DOHH2 (cell line): ENCODE measurements at regions not wholly inside any gene's neighbourhood (a gene's known extent, or its start where the extent isn't known, plus 50 kb on each side); places are given as distances from the start of the nearest gene placed in this dataset.

Source experiments
- EZH2phosphoT487 ChIP-seq: fragments of 200-600 bp; sonication (generic); IDR thresholded peaks from 2 replicates; pipeline ENCODE4 v1.6.1; 2017; ENCODE audit warnings: borderline replicate concordance, mild to moderate bottlenecking, antibody characterized with exemption, low read length, moderate library complexity, mixed read lengths
- TF ChIP-seq, protein P1 (sequence below): fragments of 200-600 bp; sonication (generic); IDR thresholded peaks from one replicate; pipeline ENCODE4 v1.5.1; 2014; ENCODE audit warnings: antibody characterized with exemption, mild to moderate bottlenecking, low read depth, low read length; ENCODE audit not compliant: poor library complexity, severe bottlenecking

DNA sequence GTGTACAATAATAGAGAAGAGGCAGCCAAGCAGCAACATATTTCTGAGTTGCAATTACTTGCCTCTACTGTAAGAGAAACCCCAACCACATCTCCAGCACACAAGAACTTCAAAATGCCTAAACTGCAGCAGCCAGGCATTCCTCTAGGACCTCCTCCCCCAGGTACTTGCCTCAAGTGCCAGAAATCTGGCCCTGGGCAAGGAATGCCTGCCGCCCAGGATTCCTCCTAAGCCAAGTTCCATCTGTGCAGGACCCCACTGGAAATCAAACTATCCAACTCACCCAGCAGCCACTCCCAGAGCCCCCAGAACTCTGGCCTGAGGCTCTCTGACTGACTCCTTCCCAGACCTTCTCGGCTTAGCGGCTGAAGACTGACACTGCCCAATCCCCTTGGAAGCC is 336.8 kb upstream of the RGMB start:
- TF ChIP-seq EZH2phosphoT487: no peak
- TF ChIP-seq, protein P1, sequence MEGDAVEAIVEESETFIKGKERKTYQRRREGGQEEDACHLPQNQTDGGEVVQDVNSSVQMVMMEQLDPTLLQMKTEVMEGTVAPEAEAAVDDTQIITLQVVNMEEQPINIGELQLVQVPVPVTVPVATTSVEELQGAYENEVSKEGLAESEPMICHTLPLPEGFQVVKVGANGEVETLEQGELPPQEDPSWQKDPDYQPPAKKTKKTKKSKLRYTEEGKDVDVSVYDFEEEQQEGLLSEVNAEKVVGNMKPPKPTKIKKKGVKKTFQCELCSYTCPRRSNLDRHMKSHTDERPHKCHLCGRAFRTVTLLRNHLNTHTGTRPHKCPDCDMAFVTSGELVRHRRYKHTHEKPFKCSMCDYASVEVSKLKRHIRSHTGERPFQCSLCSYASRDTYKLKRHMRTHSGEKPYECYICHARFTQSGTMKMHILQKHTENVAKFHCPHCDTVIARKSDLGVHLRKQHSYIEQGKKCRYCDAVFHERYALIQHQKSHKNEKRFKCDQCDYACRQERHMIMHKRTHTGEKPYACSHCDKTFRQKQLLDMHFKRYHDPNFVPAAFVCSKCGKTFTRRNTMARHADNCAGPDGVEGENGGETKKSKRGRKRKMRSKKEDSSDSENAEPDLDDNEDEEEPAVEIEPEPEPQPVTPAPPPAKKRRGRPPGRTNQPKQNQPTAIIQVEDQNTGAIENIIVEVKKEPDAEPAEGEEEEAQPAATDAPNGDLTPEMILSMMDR: no peak
